Suprapubic skin (tissue), 3 donors: ENCODE measurements at regions not wholly inside any gene's neighbourhood (a gene's known extent, or its start where the extent isn't known, plus 50 kb on each side); places are given as distances from the start of the nearest gene placed in this dataset.

Experiments used
- CTCF ChIP-seq, 2 donors: fragments of 200-600 bp in 1 of 2; fragments of 450-650 bp in 1 of 2; sonication (generic) in 1 of 2; IDR thresholded peaks; one replicate each; pipeline ENCODE4 v1.5.1; 2016 to 2019; ENCODE audit warnings: antibody characterized with exemption in 2 of 2, mild to moderate bottlenecking in 1 of 2, moderate library complexity in 1 of 2
- POLR2A ChIP-seq, 2 donors: fragments of 450-650 bp; IDR thresholded peaks; one replicate each; pipeline ENCODE4 v1.6.1; 2017; ENCODE audit warnings: antibody characterized with exemption in 2 of 2, mild to moderate bottlenecking in 2 of 2, moderate library complexity in 2 of 2

- TF ChIP-seq CTCF (IDR thresholded peaks at IDR 0.05) (no peak), POLR2A (IDR thresholded peaks at IDR 0.05) (no peak)
These were observed 419.7 kb downstream of the CDH10 start for GRCh38 chr5:24225051-24225450.
